ENCODE measurements at regions not wholly inside any gene's neighbourhood (a gene's known extent, or its start where the extent isn't known, plus 50 kb on each side); places are given as distances from the start of the nearest gene placed in this dataset.
"Not testable (repeated sequence)": the region's sequence is repeated elsewhere in the genome, so short reads cannot be mapped to it uniquely, and the experiment has no call there.

GRCh38 chr16:27625050-27625697, 75.2 kb downstream of the KATNIP start:
- TF ChIP-seq POU2F2 (IDR thresholded peaks at IDR 0.05; ENCODE audit: low read depth, low read length) (no peak), PAX5 (IDR thresholded peaks at IDR 0.05; ENCODE audit: insufficient read depth, low read length, severe bottlenecking) (no peak), SPI1 (IDR thresholded peaks at IDR 0.05; ENCODE audit: low read depth, low read length) (no peak), POLR2A (IDR thresholded peaks at IDR 0.05; ENCODE audit: low read depth, low read length) (no peak), TAF1 (IDR thresholded peaks at IDR 0.05; ENCODE audit: low read depth, low read length) (no peak), POLR2AphosphoS5 (IDR thresholded peaks at IDR 0.05; ENCODE audit: low read depth, low read length) (no peak)
- no peak for FAIRE-seq
- no peak for DNase-seq (ENCODE audit: insufficient read length, low spot score)

GRCh38 chr16:27627136-27627535, 77.2 kb downstream of the KATNIP start:
- no peak for TF ChIP-seq TAF1 (IDR thresholded peaks at IDR 0.05; ENCODE audit: low read depth, low read length)
- no peak for TF ChIP-seq SPI1 (IDR thresholded peaks at IDR 0.05; ENCODE audit: low read depth, low read length)
- no peak for TF ChIP-seq POLR2A (IDR thresholded peaks at IDR 0.05; ENCODE audit: low read depth, low read length)
- no peak for TF ChIP-seq PAX5 (IDR thresholded peaks at IDR 0.05; ENCODE audit: insufficient read depth, low read length, severe bottlenecking)
- no peak for TF ChIP-seq POU2F2 (IDR thresholded peaks at IDR 0.05; ENCODE audit: low read depth, low read length)
- no peak for TF ChIP-seq POLR2AphosphoS5 (IDR thresholded peaks at IDR 0.05; ENCODE audit: low read depth, low read length)
- no peak for DNase-seq (ENCODE audit: insufficient read length, low spot score)
- FAIRE-seq: no peak

- no peak for DNase-seq (ENCODE audit: insufficient read length, low spot score)
- TF ChIP-seq POLR2A (IDR thresholded peaks at IDR 0.05; ENCODE audit: low read depth, low read length): no peak
- TF ChIP-seq PAX5 (IDR thresholded peaks at IDR 0.05; ENCODE audit: insufficient read depth, low read length, severe bottlenecking): no peak
- TF ChIP-seq TAF1 (IDR thresholded peaks at IDR 0.05; ENCODE audit: low read depth, low read length): no peak
- TF ChIP-seq POLR2AphosphoS5 (IDR thresholded peaks at IDR 0.05; ENCODE audit: low read depth, low read length): no peak
- no peak for TF ChIP-seq SPI1 (IDR thresholded peaks at IDR 0.05; ENCODE audit: low read depth, low read length)
- no peak for TF ChIP-seq POU2F2 (IDR thresholded peaks at IDR 0.05; ENCODE audit: low read depth, low read length)
- no peak for FAIRE-seq
These were observed 78.4 kb downstream of the KATNIP start for GRCh38 chr16:27628241-27628942.

- FAIRE-seq; DNase-seq (ENCODE audit: insufficient read length, low spot score): not testable (repeated sequence)
These were observed 79.1 kb downstream of the KATNIP start for GRCh38 chr16:27628943-27629462.

- TF ChIP-seq PAX5 (IDR thresholded peaks at IDR 0.05; ENCODE audit: insufficient read depth, low read length, severe bottlenecking): no peak
- TF ChIP-seq POLR2A (IDR thresholded peaks at IDR 0.05; ENCODE audit: low read depth, low read length): no peak
- no peak for TF ChIP-seq TAF1 (IDR thresholded peaks at IDR 0.05; ENCODE audit: low read depth, low read length)
- TF ChIP-seq POU2F2 (IDR thresholded peaks at IDR 0.05; ENCODE audit: low read depth, low read length): no peak
- no peak for TF ChIP-seq POLR2AphosphoS5 (IDR thresholded peaks at IDR 0.05; ENCODE audit: low read depth, low read length)
- no peak for TF ChIP-seq SPI1 (IDR thresholded peaks at IDR 0.05; ENCODE audit: low read depth, low read length)
- DNase-seq (ENCODE audit: insufficient read length, low spot score) (no peak), FAIRE-seq (no peak)
These were observed 82.3 kb downstream of the KATNIP start for GRCh38 chr16:27632216-27632615.

DNA sequence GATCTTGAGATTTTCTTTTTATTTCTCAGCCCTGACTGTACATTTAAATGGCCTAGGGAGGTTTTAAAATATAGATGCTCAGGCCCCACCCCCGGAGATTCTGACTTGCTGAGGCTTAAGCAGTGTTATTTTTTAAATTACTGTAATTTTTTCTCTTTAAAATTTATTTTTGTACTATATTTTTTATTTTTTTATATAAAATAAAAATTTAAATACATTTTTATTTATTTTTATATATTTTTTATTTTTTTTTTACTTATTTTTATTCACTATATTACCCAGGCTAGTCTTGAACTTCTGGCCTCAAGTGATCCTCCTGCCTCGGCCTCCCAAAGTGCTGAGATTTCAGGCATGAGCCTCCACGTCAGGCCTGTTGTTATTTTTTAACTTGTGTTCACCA, 83.3 kb downstream of the KATNIP start:
- DNase-seq (ENCODE audit: insufficient read length, low spot score) (no peak), FAIRE-seq (no peak)
- TF ChIP-seq POU2F2 (IDR thresholded peaks at IDR 0.05; ENCODE audit: low read depth, low read length) (no peak), POLR2A (IDR thresholded peaks at IDR 0.05; ENCODE audit: low read depth, low read length) (no peak), POLR2AphosphoS5 (IDR thresholded peaks at IDR 0.05; ENCODE audit: low read depth, low read length) (no peak), PAX5 (IDR thresholded peaks at IDR 0.05; ENCODE audit: insufficient read depth, low read length, severe bottlenecking) (no peak), SPI1 (IDR thresholded peaks at IDR 0.05; ENCODE audit: low read depth, low read length) (no peak), TAF1 (IDR thresholded peaks at IDR 0.05; ENCODE audit: low read depth, low read length) (no peak)

DNA sequence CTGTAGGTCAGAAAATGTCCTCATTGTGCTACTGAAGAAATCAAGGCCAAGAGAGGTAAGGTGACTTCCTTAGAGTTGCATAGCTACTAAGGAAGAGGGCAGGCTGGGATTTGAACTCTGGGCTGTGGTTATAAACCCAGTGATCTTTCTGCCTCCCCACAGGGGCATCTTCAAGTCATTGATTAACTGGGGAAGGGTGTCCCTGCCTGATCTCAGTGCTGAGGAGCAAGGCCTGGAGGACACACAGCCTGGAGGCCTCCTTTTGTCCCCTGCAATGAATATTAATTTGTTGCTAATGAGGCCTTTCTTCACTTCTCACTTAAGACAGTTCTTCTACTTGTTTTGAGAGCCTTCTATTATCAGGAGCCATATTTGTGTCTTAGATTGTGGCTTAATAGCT, 83.8 kb downstream of the KATNIP start:
- no peak for TF ChIP-seq PAX5 (IDR thresholded peaks at IDR 0.05; ENCODE audit: insufficient read depth, low read length, severe bottlenecking)
- no peak for TF ChIP-seq POU2F2 (IDR thresholded peaks at IDR 0.05; ENCODE audit: low read depth, low read length)
- TF ChIP-seq POLR2A (IDR thresholded peaks at IDR 0.05; ENCODE audit: low read depth, low read length): no peak
- TF ChIP-seq SPI1 (IDR thresholded peaks at IDR 0.05; ENCODE audit: low read depth, low read length): no peak
- TF ChIP-seq POLR2AphosphoS5 (IDR thresholded peaks at IDR 0.05; ENCODE audit: low read depth, low read length): no peak
- TF ChIP-seq TAF1 (IDR thresholded peaks at IDR 0.05; ENCODE audit: low read depth, low read length): no peak
- FAIRE-seq: no peak

GRCh38 chr16:27634779-27635178, 84.8 kb downstream of the KATNIP start:
- FAIRE-seq (no peak), DNase-seq (ENCODE audit: insufficient read length, low spot score) (no peak)
- TF ChIP-seq PAX5 (IDR thresholded peaks at IDR 0.05; ENCODE audit: insufficient read depth, low read length, severe bottlenecking) (no peak), POLR2AphosphoS5 (IDR thresholded peaks at IDR 0.05; ENCODE audit: low read depth, low read length) (no peak), TAF1 (IDR thresholded peaks at IDR 0.05; ENCODE audit: low read depth, low read length) (no peak), POLR2A (IDR thresholded peaks at IDR 0.05; ENCODE audit: low read depth, low read length) (no peak), SPI1 (IDR thresholded peaks at IDR 0.05; ENCODE audit: low read depth, low read length) (no peak), POU2F2 (IDR thresholded peaks at IDR 0.05; ENCODE audit: low read depth, low read length) (no peak)

More for the DNA sequence above, 83.8 kb downstream of the KATNIP start:
- no peak for DNase-seq (ENCODE audit: insufficient read length, low spot score)

- no peak for DNase-seq (ENCODE audit: insufficient read length, low spot score)
- TF ChIP-seq TAF1 (IDR thresholded peaks at IDR 0.05; ENCODE audit: low read depth, low read length) (no peak), SPI1 (IDR thresholded peaks at IDR 0.05; ENCODE audit: low read depth, low read length) (no peak), PAX5 (IDR thresholded peaks at IDR 0.05; ENCODE audit: insufficient read depth, low read length, severe bottlenecking) (no peak), POLR2AphosphoS5 (IDR thresholded peaks at IDR 0.05; ENCODE audit: low read depth, low read length) (no peak), POLR2A (IDR thresholded peaks at IDR 0.05; ENCODE audit: low read depth, low read length) (no peak), POU2F2 (IDR thresholded peaks at IDR 0.05; ENCODE audit: low read depth, low read length) (no peak)
- no peak for FAIRE-seq
These were observed 86.7 kb downstream of the KATNIP start for GRCh38 chr16:27636453-27637240.
